EH (cell line): ENCODE measurements at regions not wholly inside any gene's neighbourhood (a gene's known extent, or its start where the extent isn't known, plus 50 kb on each side); places are given as distances from the start of the nearest gene placed in this dataset.
A peak's percentile ranks its signal among the peaks of the same experiment; 100 is the strongest.
"Not testable (repeated sequence)": the region's sequence is repeated elsewhere in the genome, so short reads cannot be mapped to it uniquely, and the experiment has no call there.

Experiments
- DNase-seq: peaks from one replicate; pipeline ENCODE4 v3.0.0-alpha.2; 2015; ENCODE audit warnings: low read depth

DNA sequence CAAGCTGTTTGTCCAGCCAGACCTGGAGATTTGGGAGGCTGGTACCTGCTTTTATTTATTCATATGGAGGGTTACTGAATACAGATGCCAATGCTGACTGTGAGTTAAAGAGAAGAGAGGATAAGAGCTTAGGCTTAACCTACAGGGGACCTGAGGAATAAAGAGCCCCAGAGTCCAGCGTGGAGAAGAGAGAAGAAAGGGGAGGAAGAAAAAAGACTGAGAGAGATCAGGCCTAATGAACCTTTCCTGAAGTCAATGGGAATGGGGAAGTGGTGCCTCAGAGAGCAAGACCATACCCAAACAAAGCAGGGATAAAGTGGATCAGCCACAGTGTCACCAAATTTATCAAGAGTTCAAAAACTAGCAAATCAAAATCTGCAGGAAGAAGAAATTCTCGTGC, 348.6 kb upstream of the KCNH7 start:
- DNase-seq, result no peak

- DNase-seq, result no peak
Observed at GRCh38 chr2:163185160-163185559, 346.6 kb upstream of the KCNH7 start.

GRCh38 chr2:163182764-163183354, 344.3 kb upstream of the KCNH7 start:
- peak; percentile 28 for DNase-seq

DNA sequence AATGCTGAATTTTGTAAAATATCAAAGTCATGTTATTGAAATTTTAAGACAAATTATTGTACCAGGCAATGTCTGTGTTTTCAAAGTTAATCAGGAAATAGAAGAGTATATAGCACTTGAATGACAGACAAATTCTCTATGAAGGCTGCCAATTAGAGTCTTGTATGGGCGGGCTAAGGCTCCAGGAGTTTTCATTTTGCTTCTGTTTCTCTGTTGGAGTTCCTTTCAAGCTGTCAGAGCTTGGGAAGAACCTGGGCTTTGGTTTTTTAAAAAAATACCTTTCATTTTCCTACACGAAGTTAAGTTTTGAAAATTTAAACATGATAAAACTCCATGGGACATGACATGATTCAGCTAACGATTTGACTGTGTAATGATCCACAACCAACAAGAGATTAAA, 339.0 kb upstream of the KCNH7 start:
- no peak for DNase-seq

DNA sequence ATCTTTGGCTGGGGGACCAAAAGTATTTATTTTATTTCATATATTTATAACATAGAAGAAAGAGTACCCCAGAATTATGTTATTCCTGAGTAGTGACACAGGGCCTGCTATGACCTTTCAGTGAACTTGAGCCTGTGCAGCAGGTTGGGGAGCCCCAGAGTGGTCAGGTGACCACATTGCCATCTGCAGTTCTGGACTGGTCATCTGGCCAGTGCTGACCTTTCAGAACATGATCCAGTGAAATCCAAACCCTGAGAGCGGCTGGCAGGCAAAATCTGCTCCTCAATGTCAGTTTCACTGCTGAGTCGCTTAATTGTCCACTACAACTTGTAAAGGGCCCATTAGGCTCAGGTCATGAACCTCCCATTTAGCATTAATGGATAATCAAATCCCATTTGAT, 336.7 kb upstream of the KCNH7 start:
- no peak for DNase-seq

GRCh38 chr2:163173591-163173990, 335.0 kb upstream of the KCNH7 start:
- DNase-seq, result no peak

GRCh38 chr2:163171786-163172530, 333.4 kb upstream of the KCNH7 start:
- DNase-seq, result peak; percentile 17

DNA sequence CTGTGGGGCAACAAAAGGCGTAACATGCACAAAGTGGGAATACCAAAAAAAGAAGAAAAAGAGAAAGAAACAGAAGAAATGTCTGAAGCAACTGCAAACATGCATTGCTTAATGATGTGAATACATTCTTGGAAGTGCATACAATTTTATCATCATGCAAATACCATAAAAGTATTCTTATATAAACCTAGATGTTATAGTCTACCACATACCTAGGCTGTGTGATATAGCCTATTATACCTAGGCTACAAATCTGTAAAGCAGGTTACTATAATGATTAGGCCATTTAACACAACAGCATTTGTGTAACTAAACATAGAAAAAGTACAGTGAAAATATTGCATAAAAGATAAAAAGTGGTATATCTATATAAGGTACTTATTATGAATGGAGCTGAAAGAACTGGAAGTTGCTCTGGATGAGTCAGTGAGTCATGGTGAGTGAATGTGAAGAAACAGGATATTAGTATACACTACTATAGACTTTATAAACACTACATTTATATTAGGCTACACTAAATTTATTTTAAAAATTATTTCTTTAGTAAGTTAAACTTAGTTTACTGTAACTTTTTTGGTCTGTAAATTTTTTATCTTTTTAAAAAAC, 319.4 kb upstream of the KCNH7 start:
- peak; percentile 77 for DNase-seq

DNA sequence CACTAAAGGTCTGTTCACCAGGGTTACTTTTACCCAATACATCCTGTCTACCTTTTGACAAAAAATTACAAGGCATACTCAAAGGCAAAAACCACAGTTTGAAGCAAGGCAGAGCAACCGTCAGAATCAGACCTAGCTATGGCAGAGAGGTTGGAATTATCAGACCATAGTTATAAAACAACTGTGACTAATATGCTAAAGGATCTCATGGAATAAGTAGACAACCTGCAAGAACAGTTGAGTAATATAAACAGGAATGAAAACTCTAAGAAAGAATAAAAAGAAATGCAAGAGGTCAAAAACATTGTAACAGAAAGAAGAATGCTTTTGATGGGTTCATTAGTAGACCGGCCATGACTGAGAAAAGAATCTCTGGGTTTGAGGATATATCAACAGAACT, 318.8 kb upstream of the KCNH7 start:
- DNase-seq, result peak; percentile 57

- DNase-seq, result no peak
Observed at GRCh38 chr2:163155925-163156324, 317.4 kb upstream of the KCNH7 start.

- DNase-seq, result peak; percentile 43
Observed at GRCh38 chr2:163155279-163155883, 316.8 kb upstream of the KCNH7 start.

- DNase-seq, result no peak
Observed at GRCh38 chr2:163142618-163143017, 304.1 kb upstream of the KCNH7 start.

- no peak for DNase-seq
Observed at GRCh38 chr2:163138947-163139346, 300.4 kb upstream of the KCNH7 start.

GRCh38 chr2:163135256-163135655, 296.7 kb upstream of the KCNH7 start:
- no peak for DNase-seq

GRCh38 chr2:163133602-163134001, 295.0 kb upstream of the KCNH7 start:
- DNase-seq, result no peak

GRCh38 chr2:163132850-163133249, 294.3 kb upstream of the KCNH7 start:
- DNase-seq, result peak; percentile 2

DNA sequence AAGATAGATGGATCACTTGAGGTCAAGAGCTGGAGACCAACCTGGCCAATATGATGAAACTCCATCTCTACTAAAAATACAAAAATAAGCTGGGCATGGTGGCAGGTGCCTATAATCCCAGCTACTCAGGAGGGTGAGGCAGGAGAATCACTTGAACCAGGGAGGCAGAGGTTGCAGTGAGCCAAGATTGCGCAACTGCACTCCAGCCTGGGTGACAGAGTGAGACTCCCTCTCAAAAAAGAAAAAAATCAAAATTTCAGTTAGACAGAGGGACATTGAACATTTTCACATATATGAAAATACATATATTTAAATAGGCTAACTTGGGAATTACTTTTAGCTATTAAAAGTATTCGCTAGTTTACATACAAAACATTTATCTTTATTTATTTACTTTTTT, 293.6 kb upstream of the KCNH7 start:
- DNase-seq, result not testable (repeated sequence)

- no peak for DNase-seq
Observed at GRCh38 chr2:163123526-163123925, 285.0 kb upstream of the KCNH7 start.

DNA sequence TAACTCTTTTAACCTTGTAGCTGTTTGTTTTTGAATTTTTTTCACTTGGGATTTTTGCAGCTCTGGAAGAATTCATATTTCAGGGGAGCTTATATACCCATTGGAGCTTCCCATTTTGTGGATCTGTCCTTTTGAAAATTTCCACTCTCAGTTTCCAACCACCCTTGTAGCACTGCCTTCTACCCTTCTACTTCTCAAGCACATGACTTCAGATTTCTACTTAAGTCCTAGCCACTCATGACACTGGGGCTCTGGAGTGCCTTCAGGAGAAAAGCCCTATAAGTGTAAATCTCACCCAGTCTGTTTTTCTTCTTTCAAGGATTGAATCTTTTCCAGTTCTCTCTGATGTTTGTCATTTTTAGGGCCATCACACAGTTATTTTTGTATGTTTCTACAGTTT, 283.7 kb upstream of the KCNH7 start:
- DNase-seq, result no peak

DNA sequence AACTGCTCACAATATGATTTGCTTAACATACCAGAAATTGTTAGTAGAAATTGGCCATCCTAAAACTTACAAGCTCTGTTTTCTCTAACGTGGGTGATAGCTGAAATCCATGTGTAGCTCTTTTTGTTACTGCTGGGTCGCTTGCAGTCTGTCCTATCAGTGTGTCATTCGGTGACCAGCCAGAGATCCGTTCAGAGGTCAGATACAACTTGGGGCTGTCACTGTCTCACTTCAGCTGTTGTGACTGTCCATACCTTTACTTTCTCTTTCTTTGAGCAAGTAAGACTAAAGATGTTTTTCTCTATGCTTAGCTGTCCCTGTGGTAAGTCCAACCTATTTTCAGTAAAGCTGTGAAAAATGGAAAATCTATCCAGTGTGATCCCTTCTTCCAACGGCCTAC, 282.9 kb upstream of the KCNH7 start:
- DNase-seq, result no peak

DNA sequence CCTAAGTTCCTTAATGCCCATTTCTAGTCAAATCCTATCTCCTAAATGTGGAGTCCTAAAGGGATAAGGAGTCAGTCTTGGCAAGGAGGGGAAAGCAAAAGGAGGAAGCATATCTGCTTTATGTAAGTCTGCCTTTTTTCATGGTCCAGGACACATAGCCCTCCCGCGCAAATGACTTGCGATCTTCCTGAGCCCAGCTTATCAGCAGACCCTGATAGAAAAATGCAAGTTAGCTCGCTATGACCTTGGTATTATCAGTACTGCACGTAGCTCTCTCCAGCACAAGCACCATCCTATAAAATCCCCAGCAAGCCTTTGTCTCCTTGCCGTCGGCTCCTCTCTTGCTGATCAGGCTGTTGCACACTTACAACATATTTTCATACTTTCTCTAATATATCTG, 281.4 kb upstream of the KCNH7 start:
- no peak for DNase-seq

DNA sequence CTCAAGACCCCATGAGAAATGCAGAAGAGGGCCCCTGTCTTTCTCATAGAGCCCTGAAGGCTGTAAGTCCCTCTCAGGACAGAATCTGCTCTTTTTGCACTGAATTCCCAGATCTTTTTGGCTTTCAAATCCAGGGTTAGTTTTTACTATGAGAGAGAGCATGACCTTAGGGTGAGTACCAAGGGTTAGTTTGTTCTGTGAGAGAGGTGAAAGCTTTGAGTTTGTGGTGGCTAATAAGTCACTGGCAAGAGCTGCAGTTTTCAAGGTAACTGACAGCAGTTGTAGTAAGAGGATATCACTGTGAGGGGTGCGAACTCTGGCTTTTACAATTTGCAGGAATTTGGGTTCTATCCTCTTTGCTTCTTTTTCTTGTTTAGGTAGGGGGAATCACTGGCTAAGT, 248.4 kb upstream of the KCNH7 start:
- no peak for DNase-seq

- DNase-seq, result not testable (repeated sequence)
Observed at GRCh38 chr2:163085366-163086024, 246.9 kb upstream of the KCNH7 start.
